ENCODE measurements at regions not wholly inside any gene's neighbourhood (a gene's known extent, or its start where the extent isn't known, plus 50 kb on each side); places are given as distances from the start of the nearest gene placed in this dataset.
A peak's percentile ranks its signal among the peaks of the same experiment; 100 is the strongest.

- intact Hi-C loops (cut with DNase I; ENCODE audit: low total_unique reads) = no loop called here
- H3K4me3 ChIP-seq = no peak overlapping the region
- no peak for TF ChIP-seq CTCF (IDR thresholded peaks at IDR 0.05 in 8 of 11, conservative IDR thresholded peaks at IDR 0.05 in 3 of 11)
- no peak for TF ChIP-seq POLR2AphosphoS5 (IDR thresholded peaks at IDR 0.05)
- TF ChIP-seq POLR2A (IDR thresholded peaks at IDR 0.05) = no peak
- WGBS, 5 donors = 69 to 89% (median 78%) methylated on average over 6 to 13 of the region's 13 CpGs
- no peaks in the 10 kb centered on the region for H3K4me1 ChIP-seq
- H3K27me3 ChIP-seq (replicated peaks in 1 of 7) = peaks cover 0 to 30% (median 0%) of the 10 kb centered on the region in 7 donors
- DNase-seq = no peak
- H3K27ac ChIP-seq = no peak overlapping the region
- peaks cover 0 to 7% (median 0%) of the 10 kb centered on the region in 8 donors for H3K9me3 ChIP-seq
- no peaks in the 10 kb centered on the region for H3K36me3 ChIP-seq
Measured at GRCh38 chr1:29454616-29455380, 218.5 kb downstream of the PTPRU start.

GRCh38 chr1:29453502-29454240 is 217.3 kb downstream of the PTPRU start:
- intact Hi-C loops (cut with DNase I; ENCODE audit: low total_unique reads) = no loop called here
- peaks cover 0 to 7% (median 0%) of the 10 kb centered on the region in 8 donors for H3K9me3 ChIP-seq
- 28 to 41% (median 34%) methylated on average over 8 of the region's 8 CpGs for WGBS, 5 donors
- DNase-seq = peak; percentile 22
- TF ChIP-seq POLR2AphosphoS5 (IDR thresholded peaks at IDR 0.05) (no peak), POLR2A (IDR thresholded peaks at IDR 0.05) (no peak), CTCF (IDR thresholded peaks at IDR 0.05 in 8 of 11, conservative IDR thresholded peaks at IDR 0.05 in 3 of 11) (no peak)
- no peak overlapping the region for H3K27ac ChIP-seq
- no peaks in the 10 kb centered on the region for H3K36me3 ChIP-seq
- H3K27me3 ChIP-seq (replicated peaks in 1 of 7) = peaks cover 0 to 31% (median 0%) of the 10 kb centered on the region in 7 donors
- H3K4me1 ChIP-seq = no peaks in the 10 kb centered on the region
- H3K4me3 ChIP-seq = no peak overlapping the region

GRCh38 chr1:29452463-29453230 is 216.3 kb downstream of the PTPRU start:
- TF ChIP-seq POLR2A (IDR thresholded peaks at IDR 0.05) (no peak), CTCF (IDR thresholded peaks at IDR 0.05 in 8 of 11, conservative IDR thresholded peaks at IDR 0.05 in 3 of 11) (no peak), POLR2AphosphoS5 (IDR thresholded peaks at IDR 0.05) (no peak)
- H3K9me3 ChIP-seq = peaks cover 0 to 7% (median 0%) of the 10 kb centered on the region in 8 donors
- peaks cover 0 to 27% (median 0%) of the 10 kb centered on the region in 7 donors for H3K27me3 ChIP-seq (replicated peaks in 1 of 7)
- H3K4me3 ChIP-seq = no peak overlapping the region
- H3K36me3 ChIP-seq = no peaks in the 10 kb centered on the region
- intact Hi-C loops (cut with DNase I; ENCODE audit: low total_unique reads) = no loop called here
- WGBS, 5 donors = 69 to 83% (median 77%) methylated on average over 8 to 10 of the region's 10 CpGs
- H3K27ac ChIP-seq = no peak overlapping the region
- peak; percentile 56 for DNase-seq
- no peaks in the 10 kb centered on the region for H3K4me1 ChIP-seq

Measured in spleen (tissue), 11 donors.